GM23248 (cell line): ENCODE measurements at regions not wholly inside any gene's neighbourhood (a gene's known extent, or its start where the extent isn't known, plus 50 kb on each side); places are given as distances from the start of the nearest gene placed in this dataset.
A peak's percentile ranks its signal among the peaks of the same experiment; 100 is the strongest.

Source experiments
- DNase-seq: peaks from one replicate; pipeline ENCODE4 v3.0.0-alpha.2; 2015
- H2AFZ ChIP-seq: fragments of 200-600 bp; sonication (generic); 2 replicates; pipeline ENCODE4 v1.6.1; 2016; ENCODE audit warnings: antibody characterized with exemption
- H3F3A ChIP-seq: fragments of 200-600 bp; sonication (generic); 2 replicates; pipeline ENCODE4 v1.6.1; 2016; ENCODE audit warnings: mild to moderate bottlenecking, antibody characterized with exemption, mixed run types; ENCODE audit not compliant: insufficient read depth
- H3K27ac ChIP-seq: fragments of 200-600 bp; sonication (generic); 2 replicates; pipeline ENCODE4 v1.5.1; 2016; ENCODE audit warnings: mild to moderate bottlenecking
- H3K27me3 ChIP-seq: fragments of 200-600 bp; sonication (generic); replicated peaks from 2 replicates; pipeline ENCODE4 v1.6.1; 2016; ENCODE audit warnings: mild to moderate bottlenecking; ENCODE audit not compliant: insufficient read depth
- H3K36me3 ChIP-seq: fragments of 200-600 bp; sonication (generic); 2 replicates; pipeline ENCODE4 v1.6.1; 2016; ENCODE audit warnings: low read depth, mild to moderate bottlenecking
- H3K4me1 ChIP-seq: fragments of 200-600 bp; sonication (generic); 2 replicates; pipeline ENCODE4 v1.6.1; 2016; ENCODE audit warnings: mild to moderate bottlenecking; ENCODE audit not compliant: insufficient read depth
- H3K4me2 ChIP-seq: fragments of 200-600 bp; sonication (generic); one replicate; pipeline ENCODE4 v1.6.1; 2016; ENCODE audit warnings: mild to moderate bottlenecking; ENCODE audit not compliant: unreplicated experiment
- H3K4me3 ChIP-seq: fragments of 200-600 bp; sonication (generic); 2 replicates; pipeline ENCODE4 v1.5.1; 2016; ENCODE audit warnings: mild to moderate bottlenecking
- H3K79me2 ChIP-seq: fragments of 200-600 bp; sonication (generic); 2 replicates; pipeline ENCODE4 v1.6.1; 2016; ENCODE audit warnings: mild to moderate bottlenecking; ENCODE audit not compliant: insufficient read depth
- H3K9ac ChIP-seq: fragments of 200-600 bp; sonication (generic); 2 replicates; pipeline ENCODE4 v1.6.1; 2016; ENCODE audit warnings: mild to moderate bottlenecking
- H3K9me2 ChIP-seq: fragments of 200-600 bp; sonication (generic); 2 replicates; pipeline ENCODE4 v1.6.1; 2016; ENCODE audit warnings: mixed run types, mild to moderate bottlenecking, moderate library complexity; ENCODE audit not compliant: insufficient read depth
- H3K9me3 ChIP-seq: fragments of 200-600 bp; sonication (generic); one replicate; pipeline ENCODE4 v1.6.1; 2017; ENCODE audit warnings: low read depth
- H4K20me1 ChIP-seq: fragments of 200-600 bp; sonication (generic); 2 replicates; pipeline ENCODE4 v1.6.0; 2016; ENCODE audit not compliant: insufficient read depth
- EZH2 ChIP-seq: fragments of 200-600 bp; sonication (generic); IDR thresholded peaks from 2 replicates; pipeline ENCODE4 v1.6.1; 2018; ENCODE audit warnings: antibody characterized with exemption, mild to moderate bottlenecking; ENCODE audit not compliant: insufficient read depth, poor library complexity, severe bottlenecking
- EZH2phosphoT487 ChIP-seq: fragments of 200-600 bp; sonication (generic); IDR thresholded peaks from 2 replicates; pipeline ENCODE4 v1.6.1; 2018; ENCODE audit warnings: antibody characterized with exemption, moderate library complexity, mild to moderate bottlenecking, low read depth; ENCODE audit not compliant: insufficient read depth
- WGBS, 2 experiments: methylation state at CpG; one replicate each; pipeline ENCODE4 v1.1.6; 2015 to 2017; ENCODE audit warnings: low lambda C conversion rate in 2 of 2, low coverage in 1 of 2; ENCODE audit errors: missing lambda C conversion rate in 2 of 2; 5-methylcytosine and 5-hydroxymethylcytosine counted together
- in situ Hi-C: fragments of 300-500 bp; cut with MboI; formaldehyde crosslinking; loops from 2 replicates; pipeline ENCODE4 v1.15.0; 2020

- Histone ChIP-seq H3K36me3 (no peaks in the 10 kb centered on the region), H3K9me2 (no peaks in the 10 kb centered on the region), H3K27ac (peak overlapping the region; percentile 33), H2AFZ (0 out of 2 replicates have a peak overlapping the region, but pooled peaks have one; percentile 11), H3K4me2 (peak overlapping the region; percentile 5), H3K4me3 (no peak overlapping the region), H4K20me1 (no peaks in the 10 kb centered on the region), H3K79me2 (no peaks in the 10 kb centered on the region), H3F3A (peaks cover 39% of the 10 kb centered on the region), H3K27me3 (no peaks in the 10 kb centered on the region), H3K9me3 (no peaks in the 10 kb centered on the region), H3K4me1 (peaks cover 42% of the 10 kb centered on the region), H3K9ac (peak overlapping the region; percentile 8; the same call in 1 of the 2 replicates)
- TF ChIP-seq EZH2 (no peak), EZH2phosphoT487 (no peak)
- peak; percentile 58 for DNase-seq
- in situ Hi-C loops = no loop called here
- 28 to 33% methylated on average over 3 of the region's 3 CpGs for WGBS, 2 experiments
These were observed 306.0 kb upstream of the ACVR2A start for GRCh38 chr2:147538821-147539220.

- Histone ChIP-seq H3K9me2 (no peaks in the 10 kb centered on the region), H4K20me1 (no peaks in the 10 kb centered on the region), H3K9ac (peak overlapping the region; percentile 8; the same call in 1 of the 2 replicates), H3F3A (peaks cover 33% of the 10 kb centered on the region), H3K4me2 (peak overlapping the region; percentile 40), H3K27ac (peak overlapping the region; percentile 33), H3K36me3 (no peaks in the 10 kb centered on the region), H2AFZ (0 out of 2 replicates have a peak overlapping the region, but pooled peaks have one; percentile 11), H3K79me2 (no peaks in the 10 kb centered on the region), H3K4me3 (no peak overlapping the region), H3K27me3 (no peaks in the 10 kb centered on the region), H3K4me1 (peaks cover 35% of the 10 kb centered on the region), H3K9me3 (no peaks in the 10 kb centered on the region)
- no peak for TF ChIP-seq EZH2phosphoT487
- TF ChIP-seq EZH2 = no peak
- DNase-seq = peak; percentile 60
- 0% methylated on average over 1 of the region's 1 CpG for WGBS, 2 experiments
- in situ Hi-C loops = no loop called here
These were observed 306.7 kb upstream of the ACVR2A start for GRCh38 chr2:147538088-147538487.

GRCh38 chr2:147531269-147531668, 313.6 kb upstream of the ACVR2A start:
- Histone ChIP-seq H3K27ac (no peak overlapping the region), H3K9ac (no peak overlapping the region), H3K4me2 (no peak overlapping the region), H3K36me3 (no peaks in the 10 kb centered on the region), H3K27me3 (no peaks in the 10 kb centered on the region), H3K4me1 (no peaks in the 10 kb centered on the region), H3F3A (no peaks in the 10 kb centered on the region), H2AFZ (no peak overlapping the region), H3K9me2 (no peaks in the 10 kb centered on the region), H3K9me3 (no peaks in the 10 kb centered on the region), H4K20me1 (no peaks in the 10 kb centered on the region), H3K4me3 (no peak overlapping the region), H3K79me2 (no peaks in the 10 kb centered on the region)
- TF ChIP-seq EZH2phosphoT487 (no peak), EZH2 (no peak)
- in situ Hi-C loops = no loop called here
- DNase-seq = no peak
- 34 to 37% methylated on average over 3 of the region's 3 CpGs for WGBS, 2 experiments

DNA sequence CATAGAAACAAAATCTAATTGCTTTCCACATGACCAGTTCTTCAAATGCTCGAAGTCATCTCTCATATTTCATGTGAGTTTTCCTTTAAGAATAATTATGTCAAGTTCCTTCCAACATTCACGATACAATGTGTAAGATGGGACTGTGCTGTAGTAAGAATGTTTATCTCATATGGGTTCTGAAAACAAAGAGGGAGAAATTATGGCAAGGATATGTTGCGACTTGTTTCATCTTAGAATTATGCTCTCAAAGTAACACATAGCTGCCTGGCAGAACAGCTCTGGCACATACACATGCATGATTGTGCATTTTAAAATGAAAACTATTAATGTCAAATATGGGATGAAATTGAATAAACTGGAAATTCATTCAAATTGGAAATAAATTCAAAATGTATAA, 314.8 kb upstream of the ACVR2A start:
- 71 to 84% methylated on average over 3 of the region's 3 CpGs for whole genome bisulfite sequencing, 2 experiments
- in situ Hi-C loops = no loop called here
- no peak overlapping the region for H3K4me2 ChIP-seq
- H3K27me3 ChIP-seq = no peaks in the 10 kb centered on the region
- no peaks in the 10 kb centered on the region for H3K79me2 ChIP-seq
- no peaks in the 10 kb centered on the region for H4K20me1 ChIP-seq
- H3K9me3 ChIP-seq = no peaks in the 10 kb centered on the region
- H3K9ac ChIP-seq = no peak overlapping the region
- no peak for DNase-seq
- no peaks in the 10 kb centered on the region for H3K4me1 ChIP-seq
- no peaks in the 10 kb centered on the region for H3K9me2 ChIP-seq
- no peaks in the 10 kb centered on the region for H3F3A ChIP-seq
- H3K36me3 ChIP-seq = no peaks in the 10 kb centered on the region
- no peak overlapping the region for H3K27ac ChIP-seq
- H2AFZ ChIP-seq = no peak overlapping the region
- TF ChIP-seq EZH2phosphoT487 (no peak), EZH2 (no peak)
- H3K4me3 ChIP-seq = no peak overlapping the region

DNA sequence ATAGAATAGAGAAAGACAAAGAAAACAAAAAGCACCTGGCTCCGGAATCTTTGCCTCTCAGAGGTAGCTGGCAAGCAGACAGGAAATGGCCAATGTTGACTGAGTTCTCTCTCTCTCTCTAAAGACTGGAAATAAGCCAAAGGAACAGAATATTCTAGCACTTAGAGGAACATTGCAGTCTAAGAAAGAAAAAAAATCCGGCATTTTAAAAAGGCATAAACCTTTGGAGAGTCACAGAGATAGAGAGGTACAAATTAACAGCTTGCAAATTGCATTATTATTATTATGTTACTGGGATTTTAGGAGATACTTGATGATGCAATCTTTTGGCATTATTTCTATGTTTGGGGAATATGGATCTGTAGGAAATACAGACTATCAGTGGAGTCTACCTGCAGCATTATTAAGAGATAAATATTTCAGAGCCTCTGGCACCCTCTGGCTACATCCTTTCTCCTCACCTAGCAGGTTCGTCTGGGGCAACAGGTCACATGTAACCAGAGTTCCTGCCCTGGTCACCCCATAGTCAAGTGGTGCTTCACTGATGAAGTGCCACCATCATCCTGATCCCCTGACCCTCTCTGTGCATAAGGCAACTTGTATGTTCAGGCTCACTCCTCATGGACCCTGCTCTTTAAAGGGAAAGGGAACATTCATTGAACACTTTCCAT, 318.9 kb upstream of the ACVR2A start:
- no peaks in the 10 kb centered on the region for H3K36me3 ChIP-seq
- H3K9me2 ChIP-seq = no peaks in the 10 kb centered on the region
- H3K4me3 ChIP-seq = no peak overlapping the region
- H3F3A ChIP-seq = no peaks in the 10 kb centered on the region
- no peaks in the 10 kb centered on the region for H3K27me3 ChIP-seq
- in situ Hi-C loops = no loop called here
- H4K20me1 ChIP-seq = no peaks in the 10 kb centered on the region
- H3K27ac ChIP-seq = no peak overlapping the region
- WGBS, 2 experiments = 78 to 83% methylated on average over 3 of the region's 3 CpGs
- DNase-seq = no peak
- no peak overlapping the region for H2AFZ ChIP-seq
- no peak overlapping the region for H3K9ac ChIP-seq
- H3K79me2 ChIP-seq = no peaks in the 10 kb centered on the region
- no peak overlapping the region for H3K4me2 ChIP-seq
- no peaks in the 10 kb centered on the region for H3K9me3 ChIP-seq
- TF ChIP-seq EZH2 (no peak), EZH2phosphoT487 (no peak)
- H3K4me1 ChIP-seq = no peaks in the 10 kb centered on the region
